Motor neuron (in vitro differentiated cells): ENCODE measurements at regions not wholly inside any gene's neighbourhood (a gene's known extent, or its start where the extent isn't known, plus 50 kb on each side); places are given as distances from the start of the nearest gene placed in this dataset.
A peak's percentile ranks its signal among the peaks of the same experiment; 100 is the strongest.

Experiments
- ATAC-seq, 8 experiments: fragments of 200-7000 bp; cut with Tn5 transposase; replicated peaks in 6 of 8; 2 replicates each; pipeline ENCODE4 v1.8.0; 2021; ENCODE audit warnings: mild to moderate bottlenecking in 8 of 8, moderate library complexity in 8 of 8
- H3K27ac ChIP-seq, 2 donors: fragments of 250-450 bp; sonication (Bioruptor Pico); 2 replicates each; pipeline ENCODE4 v1.9.0; 2021; ENCODE audit warnings: antibody characterized with exemption in 2 of 2, mild to moderate bottlenecking in 2 of 2, moderate library complexity in 1 of 2
- H3K4me1 ChIP-seq, 2 donors: fragments of 250-450 bp; sonication (Bioruptor Pico); replicated peaks in 1 of 2; 2 replicates each; pipeline ENCODE4 v1.6.1; 2021; ENCODE audit warnings: antibody characterized with exemption in 2 of 2, mild to moderate bottlenecking in 2 of 2, moderate library complexity in 1 of 2
- H3K4me3 ChIP-seq, 5 donors: fragments of 250-450 bp; sonication (Bioruptor Pico); 2 replicates each; pipeline ENCODE4 v1.9.0; 2021; ENCODE audit warnings: antibody characterized with exemption in 5 of 5, mild to moderate bottlenecking in 5 of 5, moderate library complexity in 4 of 5
- WGBS, 10 experiments: fragments of 450-650 bp; shearing (Covaris generic); methylation state at CpG; one replicate each; pipeline ENCODE4 v1.0.0; 2022; 5-methylcytosine and 5-hydroxymethylcytosine counted together
- in situ Hi-C, 9 experiments: fragments of 400-800 bp; cut with MboI; loops; one replicate each; pipeline ENCODE4 v1.15.0; 2021; ENCODE audit warnings: low sequenced_read_pairs in 9 of 9, low pct_unique_long_range_greater_than_20kb in 2 of 9; ENCODE audit not compliant: unreplicated experiment in 9 of 9

- 0 to 100% (median 71%) methylated on average over 1 to 3 of the region's 11 CpGs; no CpG with 5 or more reads in 4 of the 10 experiments for WGBS, 10 experiments
These were observed 292.7 kb upstream of the RTL1 start for GRCh38 chr14:101196051-101196712.

GRCh38 chr14:101196795-101197590, 293.5 kb upstream of the RTL1 start:
- Histone ChIP-seq H3K4me1 (peaks cover 23 to 27% of the 10 kb centered on the region in 2 donors), H3K4me3 (no peak overlapping the region), H3K27ac (no peak overlapping the region)
- in situ Hi-C loops = no loop called here
- peak in 2 of 8 experiments; percentile 45 to 50 for ATAC-seq
- WGBS, 10 experiments = 60 to 100% (median 75%) methylated on average over 1 to 11 of the region's 11 CpGs; no CpG with 5 or more reads in 5 of the 10 experiments

More at GRCh38 chr14:101196051-101196712, 292.7 kb upstream of the RTL1 start:
- Histone ChIP-seq H3K4me1 (peaks cover 31 to 35% of the 10 kb centered on the region in 2 donors), H3K27ac (no peak overlapping the region), H3K4me3 (no peak overlapping the region)
- in situ Hi-C loops = no loop called here
- no peak for ATAC-seq

GRCh38 chr14:101197595-101198397, 294.3 kb upstream of the RTL1 start:
- Histone ChIP-seq H3K4me1 (peaks cover 15 to 19% of the 10 kb centered on the region in 2 donors), H3K4me3 (no peak overlapping the region), H3K27ac (no peak overlapping the region)
- no peak for ATAC-seq
- WGBS, 10 experiments = 80 to 100% (median 92%) methylated on average over 2 to 8 of the region's 18 CpGs; no CpG with 5 or more reads in 6 of the 10 experiments
- in situ Hi-C loops = no loop called here

DNA sequence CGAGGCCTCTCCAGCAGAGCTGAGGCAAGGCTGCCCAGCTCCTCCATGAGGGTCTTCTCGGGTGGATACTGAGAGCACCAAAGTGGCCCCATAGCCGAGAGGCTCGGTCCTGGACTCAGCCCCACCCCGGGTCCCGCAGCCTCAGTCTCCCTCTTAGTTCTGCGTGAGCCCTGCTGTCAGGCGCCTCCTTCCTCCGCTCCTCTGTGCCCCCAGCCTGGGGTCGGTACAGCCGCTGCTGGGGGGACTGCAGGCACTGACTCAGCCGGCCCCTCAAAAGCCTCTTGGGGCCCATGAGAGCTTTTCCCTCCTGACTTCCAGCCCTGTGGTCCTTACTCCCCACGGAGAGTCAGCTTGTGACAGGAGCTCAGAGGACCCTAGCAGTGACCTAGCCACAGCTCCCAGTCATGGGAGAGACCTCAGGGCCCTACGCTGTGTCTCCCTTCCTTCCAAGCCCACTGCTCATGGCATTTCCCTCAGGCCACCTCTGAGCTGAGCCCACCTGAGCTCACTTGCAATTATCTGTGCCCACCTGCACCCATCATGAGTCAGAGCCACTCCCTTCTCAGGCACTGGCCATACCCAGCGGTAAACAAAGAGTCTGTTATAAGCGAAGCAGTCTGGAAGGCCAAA, 295.0 kb upstream of the RTL1 start:
- no peak for ATAC-seq
- H3K4me1 ChIP-seq = peaks cover 8 to 12% of the 10 kb centered on the region in 2 donors
- no peak overlapping the region for H3K4me3 ChIP-seq
- no peak overlapping the region for H3K27ac ChIP-seq
- in situ Hi-C loops = no loop called here
- 62 to 100% (median 95%) methylated on average over 1 to 13 of the region's 16 CpGs; no CpG with 5 or more reads in 4 of the 10 experiments for WGBS, 10 experiments

DNA sequence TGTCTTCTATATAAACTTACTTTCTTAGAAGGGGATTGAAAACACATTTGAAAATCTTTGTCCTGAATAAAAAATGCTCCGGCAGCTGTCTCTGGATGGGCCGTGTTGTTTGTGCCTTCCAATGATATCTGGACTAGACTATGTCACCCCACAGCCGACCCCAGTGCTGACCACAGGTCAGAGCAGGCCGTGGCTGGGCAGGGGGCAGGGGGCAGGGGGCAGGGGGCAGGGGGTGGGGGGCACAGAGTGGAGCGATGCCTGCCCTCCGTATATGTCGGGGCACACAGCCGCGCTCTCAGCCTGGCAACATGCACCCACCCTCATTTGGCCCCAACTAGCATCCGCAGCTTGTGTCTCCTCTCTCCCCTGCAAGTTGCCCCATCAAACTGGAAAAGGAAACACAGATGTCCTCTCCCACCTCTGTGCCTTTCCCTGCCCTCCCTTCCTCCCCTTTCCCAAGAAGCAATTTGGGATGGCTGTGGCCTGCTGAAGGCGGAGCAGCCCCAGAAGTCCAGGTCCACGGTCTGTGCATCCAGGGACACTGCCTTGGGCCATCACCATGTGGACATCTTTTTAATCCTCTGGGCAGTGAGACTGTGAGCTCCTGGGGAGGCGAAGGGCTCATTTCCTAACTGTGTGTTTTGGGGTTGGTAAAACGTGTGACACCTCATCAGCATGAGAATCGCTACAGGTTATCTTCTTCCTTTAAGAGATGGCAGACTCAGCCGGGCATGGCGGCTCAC, 295.7 kb upstream of the RTL1 start:
- no peak overlapping the region for H3K4me3 ChIP-seq
- peaks cover under 1 to 5% of the 10 kb centered on the region in 2 donors for H3K4me1 ChIP-seq
- ATAC-seq = no peak
- no peak overlapping the region for H3K27ac ChIP-seq
- WGBS, 10 experiments = 38 to 100% (median 74%) methylated on average over 1 to 5 of the region's 17 CpGs; no CpG with 5 or more reads in 3 of the 10 experiments
- in situ Hi-C loops = no loop called here

GRCh38 chr14:101200008-101200649, 296.6 kb upstream of the RTL1 start:
- in situ Hi-C loops = no loop called here
- ATAC-seq = no peak
- 6 to 100% (median 93%) methylated on average over 1 to 6 of the region's 13 CpGs; no CpG with 5 or more reads in 3 of the 10 experiments for WGBS, 10 experiments
- H3K4me3 ChIP-seq = no peak overlapping the region
- no peak overlapping the region for H3K27ac ChIP-seq
- H3K4me1 ChIP-seq = no peaks in the 10 kb centered on the region

DNA sequence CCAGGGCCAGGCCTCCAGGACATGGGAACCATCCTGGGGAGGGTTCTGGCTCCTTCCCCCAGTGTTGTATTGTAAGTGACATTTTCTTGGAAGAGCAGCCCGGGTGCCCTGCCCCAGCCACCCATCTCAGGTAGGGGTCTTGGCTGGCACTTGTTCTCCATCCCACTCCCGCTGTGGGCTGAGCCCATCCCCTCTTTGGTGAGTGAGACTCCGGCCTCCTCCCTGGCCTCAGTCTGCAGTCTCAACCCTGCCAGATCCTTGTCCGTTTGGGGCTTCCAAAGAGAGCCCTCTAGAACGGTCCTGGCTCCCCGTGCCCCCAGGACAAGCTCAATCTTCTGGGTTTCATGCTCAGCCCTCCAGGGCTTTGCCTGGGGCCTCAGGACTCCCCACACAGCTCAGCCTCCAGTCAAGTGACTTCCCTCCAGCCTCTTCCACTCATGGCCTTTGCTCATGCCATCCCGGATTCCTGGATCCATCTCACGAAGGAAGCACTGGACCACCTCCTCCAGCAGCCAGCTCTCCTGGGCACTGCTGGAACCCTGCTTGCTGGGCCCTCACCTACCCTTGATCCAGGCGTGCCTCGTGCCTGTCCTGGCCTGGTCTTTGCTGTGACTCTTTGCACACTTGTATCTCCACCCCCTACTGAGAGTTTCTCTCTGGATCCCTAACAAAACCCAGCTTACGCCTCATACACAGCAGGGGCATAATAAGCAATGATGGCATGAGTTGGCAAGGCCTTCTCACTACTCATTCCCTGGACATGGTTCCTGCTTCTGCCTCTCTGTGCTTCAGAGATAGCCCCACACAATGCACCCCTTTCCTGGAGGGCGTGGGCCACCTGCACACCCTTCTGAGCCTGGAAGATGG, 297.4 kb upstream of the RTL1 start:
- Histone ChIP-seq H3K4me3 (no peak overlapping the region), H3K27ac (no peak overlapping the region), H3K4me1 (no peaks in the 10 kb centered on the region)
- in situ Hi-C loops = no loop called here
- WGBS, 10 experiments = 46 to 100% (median 100%) methylated on average over 1 to 4 of the region's 12 CpGs; no CpG with 5 or more reads in 4 of the 10 experiments
- no peak for ATAC-seq

- in situ Hi-C loops = no loop called here
- Histone ChIP-seq H3K4me3 (no peak overlapping the region), H3K4me1 (no peaks in the 10 kb centered on the region), H3K27ac (no peak overlapping the region)
- 40 to 100% (median 89%) methylated on average over 2 to 14 of the region's 18 CpGs; no CpG with 5 or more reads in 2 of the 10 experiments for whole genome bisulfite sequencing, 10 experiments
- ATAC-seq = no peak
These were observed 298.1 kb upstream of the RTL1 start for GRCh38 chr14:101201535-101202151.

DNA sequence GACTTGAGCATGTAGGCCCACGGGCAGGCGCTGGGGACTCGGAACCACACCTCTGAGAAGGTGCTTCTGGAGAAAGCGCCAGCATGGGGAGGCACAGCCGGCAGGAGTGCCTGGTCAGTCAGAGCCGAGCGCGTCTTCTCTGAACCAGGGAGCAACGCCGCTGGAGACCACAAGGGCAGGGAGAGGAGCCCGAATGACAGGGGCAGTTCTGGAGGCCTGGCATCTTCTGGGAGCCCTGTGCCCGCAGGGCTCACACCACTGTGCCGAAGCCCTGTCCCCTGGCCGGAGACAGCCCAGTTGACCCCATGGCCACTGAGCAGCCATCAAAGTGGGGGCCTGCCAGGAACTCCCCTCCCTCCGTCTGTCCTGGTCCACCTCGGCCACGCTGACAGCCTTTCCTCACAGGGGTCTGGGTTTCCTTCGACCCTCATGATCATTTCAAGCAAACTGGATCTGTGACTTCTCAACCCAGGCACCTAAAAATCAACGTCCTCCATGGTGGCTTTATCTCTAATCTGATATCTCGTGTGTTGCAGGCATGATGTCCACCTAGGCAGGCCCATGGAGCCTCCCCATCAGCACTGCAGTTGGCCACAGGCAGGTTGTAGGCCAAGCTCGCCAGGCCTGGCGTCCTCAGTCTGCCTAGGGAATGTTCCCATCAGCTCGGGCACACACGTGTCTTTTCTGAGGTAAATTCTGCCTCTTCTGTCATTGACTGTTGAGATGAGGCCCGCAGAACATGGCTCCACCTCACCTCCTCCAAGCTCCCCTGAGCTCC, 299.3 kb upstream of the RTL1 start:
- no peak for ATAC-seq
- Histone ChIP-seq H3K27ac (no peak overlapping the region), H3K4me1 (no peaks in the 10 kb centered on the region), H3K4me3 (no peak overlapping the region)
- WGBS, 10 experiments = 0 to 100% (median 85%) methylated on average over 1 to 9 of the region's 25 CpGs; no CpG with 5 or more reads in 4 of the 10 experiments
- in situ Hi-C loops = no loop called here

DNA sequence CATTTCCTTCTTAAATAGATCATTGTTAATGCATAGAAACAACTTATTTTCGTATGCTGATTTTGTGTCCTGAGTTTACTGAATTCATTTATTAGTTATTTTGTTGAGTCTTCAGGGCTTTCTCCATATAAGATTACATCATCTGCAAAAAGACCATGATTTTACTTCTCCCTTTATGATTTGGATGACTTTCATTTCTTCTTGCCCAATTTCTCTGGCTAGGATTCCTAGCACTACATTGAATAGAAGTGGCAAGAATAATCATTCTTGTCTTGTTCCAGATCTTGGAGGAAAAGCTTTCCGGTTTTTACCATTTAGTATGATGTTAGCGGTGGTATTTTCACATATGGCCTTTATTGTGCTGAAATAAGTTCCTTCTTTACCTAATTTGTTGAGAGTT, 303.0 kb upstream of the RTL1 start:
- H3K4me1 ChIP-seq = no peaks in the 10 kb centered on the region
- H3K27ac ChIP-seq = no peak overlapping the region
- H3K4me3 ChIP-seq = no peak overlapping the region
- whole genome bisulfite sequencing, 10 experiments = 6 to 92% (median 87%) methylated on average over 1 to 3 of the region's 3 CpGs
- in situ Hi-C loops = no loop called here
- ATAC-seq = no peak
